Esophagus squamous epithelium (tissue), 4 donors: ENCODE measurements at regions not wholly inside any gene's neighbourhood (a gene's known extent, or its start where the extent isn't known, plus 50 kb on each side); places are given as distances from the start of the nearest gene placed in this dataset.

Source experiments
- CTCF ChIP-seq, 6 experiments: fragments of 450-650 bp in 4 of 6; fragments of 200-600 bp in 2 of 6; sonication (generic) in 2 of 6; IDR thresholded peaks; one replicate each; pipeline ENCODE4 v1.5.1; 2016 to 2019; ENCODE audit warnings: antibody characterized with exemption in 6 of 6, mild to moderate bottlenecking in 4 of 6, moderate library complexity in 4 of 6
- POLR2A ChIP-seq, 4 donors: fragments of 450-650 bp; IDR thresholded peaks; one replicate each; pipeline ENCODE4 v1.6.1; 2017; ENCODE audit warnings: antibody characterized with exemption in 4 of 4, mild to moderate bottlenecking in 4 of 4, moderate library complexity in 3 of 4

- TF ChIP-seq CTCF (IDR thresholded peaks at IDR 0.05) (no peak), POLR2A (IDR thresholded peaks at IDR 0.05) (no peak)
Observed at GRCh38 chr5:91269198-91269597, 113.9 kb downstream of the ARRDC3 start.
